Stomach (tissue), 8 donors: ENCODE measurements at regions not wholly inside any gene's neighbourhood (a gene's known extent, or its start where the extent isn't known, plus 50 kb on each side); places are given as distances from the start of the nearest gene placed in this dataset.

Source experiments
- DNase-seq, 2 donors: peaks; one replicate each; pipeline versions ENCODE4 v3.0.0 to v3.0.0-alpha.2; 2013 to 2019
- H3K27ac ChIP-seq, 5 donors: fragments of 200-600 bp in 4 of 5; sonication (generic) in 4 of 5; one replicate each; pipeline ENCODE4 v1.5.1; 2013 to 2019; ENCODE audit warnings: mild to moderate bottlenecking in 1 of 5, moderate library complexity in 1 of 5
- H3K27me3 ChIP-seq, 3 donors: fragments of 200-600 bp; sonication (generic); one replicate each; pipeline ENCODE4 v1.5.1; 2017 to 2019; ENCODE audit warnings: mixed run types in 1 of 3
- H3K36me3 ChIP-seq, 4 donors: fragments of 200-600 bp; sonication (generic); 1 replicate in 3 of 4; 2 replicates in 1 of 4; pipeline ENCODE4 v1.5.1; 2016 to 2019
- H3K4me1 ChIP-seq, 4 donors: fragments of 200-600 bp; sonication (generic); one replicate each; pipeline ENCODE4 v1.5.1; 2016 to 2019
- H3K4me3 ChIP-seq, 4 donors: fragments of 200-600 bp; sonication (generic) in 3 of 4; one replicate each; pipeline ENCODE4 v1.5.1; 2016 to 2019; ENCODE audit warnings: mild to moderate bottlenecking in 1 of 4
- H3K9me3 ChIP-seq, 4 donors: fragments of 200-600 bp; sonication (generic); one replicate each; pipeline ENCODE4 v1.5.1; 2016 to 2019
- CTCF ChIP-seq, 7 experiments: fragments of 450-650 bp in 4 of 7; fragments of 200-600 bp in 3 of 7; sonication (generic) in 3 of 7; IDR thresholded peaks; one replicate each; pipeline ENCODE4 v1.5.1; 2016 to 2019; ENCODE audit warnings: antibody characterized with exemption in 7 of 7, control low read depth in 2 of 7, mild to moderate bottlenecking in 1 of 7
- EP300 ChIP-seq: sonication (generic); formaldehyde crosslinking; IDR thresholded peaks from one replicate; pipeline ENCODE4 v1.6.1; 2017; ENCODE audit warnings: antibody characterized with exemption
- POLR2A ChIP-seq, 4 donors: fragments of 450-650 bp; IDR thresholded peaks; one replicate each; pipeline ENCODE4 v1.6.1; 2016; ENCODE audit warnings: antibody characterized with exemption in 4 of 4, control low read depth in 2 of 4, mild to moderate bottlenecking in 1 of 4, moderate library complexity in 1 of 4
- POLR2AphosphoS5 ChIP-seq, 3 donors: sonication (generic); formaldehyde crosslinking; IDR thresholded peaks; one replicate each; pipeline ENCODE4 v1.6.1; 2016; ENCODE audit warnings: antibody characterized with exemption in 3 of 3
- WGBS, 5 donors: extraction: QIAGEN DNeasy Blood & Tissue Kit in 3 of 5; methylation state at CpG; one replicate each; pipeline versions ENCODE4 v1.1.5 to v1.1.7; 2013 to 2018; 5-methylcytosine and 5-hydroxymethylcytosine counted together
- intact Hi-C: fragments of 100-400 bp; cut with DNase I; formaldehyde crosslinking; loops from one replicate; pipeline ENCODE4 v1.15.1; 2023; ENCODE audit warnings: low total_unique reads
- donor health status: healthy with polysubstance abuse.
- donor health status: Bipolar disorder and iron deficiency.
- donor health status: healthy.

- Histone ChIP-seq H3K4me3 (no peak overlapping the region), H3K4me1 (no peaks in the 10 kb centered on the region), H3K27ac (no peak overlapping the region), H3K36me3 (no peaks in the 10 kb centered on the region), H3K27me3 (no peaks in the 10 kb centered on the region), H3K9me3 (peaks cover 0 to 6% (median 0%) of the 10 kb centered on the region in 4 donors)
- TF ChIP-seq POLR2A (IDR thresholded peaks at IDR 0.05) (no peak), CTCF (IDR thresholded peaks at IDR 0.05) (no peak), EP300 (no peak), POLR2AphosphoS5 (IDR thresholded peaks at IDR 0.05) (no peak)
- intact Hi-C loops, result no loop called here
- no peak for DNase-seq
- 52 to 78% (median 65%) methylated on average over 2 of the region's 2 CpGs for WGBS, 5 donors
These were observed 1571.5 kb upstream of the WWC1 start for GRCh38 chr5:166719991-166720390.

- TF ChIP-seq POLR2AphosphoS5 (IDR thresholded peaks at IDR 0.05), result no peak
- TF ChIP-seq POLR2A (IDR thresholded peaks at IDR 0.05), result no peak
- TF ChIP-seq EP300, result no peak
- no peak for TF ChIP-seq CTCF (IDR thresholded peaks at IDR 0.05)
- intact Hi-C loops, result no loop called here
- H3K27ac ChIP-seq, result no peak overlapping the region
These were observed 1568.5 kb upstream of the WWC1 start for GRCh38 chr5:166722939-166723338.

GRCh38 chr5:166724284-166724683 is 1567.2 kb upstream of the WWC1 start:
- WGBS, 5 donors, result 33 to 48% (median 42%) methylated on average over 5 of the region's 5 CpGs
- Histone ChIP-seq H3K27ac (no peak overlapping the region), H3K4me1 (no peaks in the 10 kb centered on the region), H3K4me3 (no peak overlapping the region), H3K9me3 (no peaks in the 10 kb centered on the region), H3K36me3 (no peaks in the 10 kb centered on the region), H3K27me3 (no peaks in the 10 kb centered on the region)
- TF ChIP-seq POLR2AphosphoS5 (IDR thresholded peaks at IDR 0.05) (no peak), EP300 (no peak), CTCF (IDR thresholded peaks at IDR 0.05) (no peak)
- intact Hi-C loops, result no loop called here
- DNase-seq, result peak in 1 of 2 donors; percentile 29

More at GRCh38 chr5:166722939-166723338, 1568.5 kb upstream of the WWC1 start:
- WGBS, 5 donors, result 81 to 93% (median 89%) methylated on average over 2 of the region's 2 CpGs
- H3K4me3 ChIP-seq, result no peak overlapping the region
- H3K4me1 ChIP-seq, result no peaks in the 10 kb centered on the region
- no peaks in the 10 kb centered on the region for H3K36me3 ChIP-seq
- peaks cover 0 to 3% (median 0%) of the 10 kb centered on the region in 4 donors for H3K9me3 ChIP-seq
- no peaks in the 10 kb centered on the region for H3K27me3 ChIP-seq
- no peak for DNase-seq

GRCh38 chr5:166725593-166725992 is 1565.9 kb upstream of the WWC1 start:
- Histone ChIP-seq H3K27me3 (no peaks in the 10 kb centered on the region), H3K4me1 (no peaks in the 10 kb centered on the region), H3K9me3 (no peaks in the 10 kb centered on the region), H3K4me3 (no peak overlapping the region), H3K36me3 (no peaks in the 10 kb centered on the region), H3K27ac (no peak overlapping the region)
- WGBS, 5 donors, result 8 to 27% (median 22%) methylated on average over 1 of the region's 1 CpG
- no peak for TF ChIP-seq EP300
- no peak for TF ChIP-seq POLR2A (IDR thresholded peaks at IDR 0.05)
- no peak for TF ChIP-seq POLR2AphosphoS5 (IDR thresholded peaks at IDR 0.05)
- no peak for TF ChIP-seq CTCF (IDR thresholded peaks at IDR 0.05)
- DNase-seq, result no peak
- intact Hi-C loops, result no loop called here
